GM12865 (cell line): ENCODE measurements at regions not wholly inside any gene's neighbourhood (a gene's known extent, or its start where the extent isn't known, plus 50 kb on each side); places are given as distances from the start of the nearest gene placed in this dataset.

ENCODE experiments used
- DNase-seq: peaks from one replicate; pipeline ENCODE4 v3.0.0; 2010; ENCODE audit warnings: low read depth
- H3K4me3 ChIP-seq: 2 replicates; pipeline ENCODE4 v1.5.1; 2011; ENCODE audit warnings: mild to moderate bottlenecking, low read depth, low read length, control low read depth
- CTCF ChIP-seq: IDR thresholded peaks from 2 replicates; pipeline ENCODE4 v1.5.1; 2011; ENCODE audit warnings: low read length, control low read depth, low read depth, inconsistent platforms; ENCODE audit not compliant: insufficient read depth; ENCODE audit errors: missing control alignments

- no peak overlapping the region for H3K4me3 ChIP-seq
- TF ChIP-seq CTCF, result no peak
- DNase-seq, result no peak
These were observed 247.5 kb upstream of the RPS23 start for GRCh38 chr5:82525626-82526025.

GRCh38 chr5:82523633-82524032 is 245.5 kb upstream of the RPS23 start:
- H3K4me3 ChIP-seq, result no peak overlapping the region
- no peak for DNase-seq
- TF ChIP-seq CTCF, result no peak

DNA sequence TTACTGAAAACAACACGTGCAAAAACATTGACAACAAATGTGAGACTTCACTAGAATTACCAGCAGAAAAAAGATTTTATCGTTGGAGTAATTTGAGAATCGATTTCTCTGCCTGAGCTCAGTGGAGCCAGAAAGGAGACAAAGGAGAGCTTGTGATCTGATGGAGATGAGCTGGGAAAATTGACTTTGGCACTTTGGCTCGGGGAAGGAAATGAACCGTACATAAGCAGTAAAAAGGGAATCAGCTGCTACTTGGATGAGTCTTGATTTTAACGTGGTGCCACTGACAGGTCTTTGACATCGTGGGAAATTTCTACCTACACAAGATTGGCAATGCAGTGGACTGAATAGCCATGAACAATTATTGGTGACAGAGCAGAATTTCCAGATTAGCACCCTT is 244.7 kb upstream of the RPS23 start:
- TF ChIP-seq CTCF, result no peak
- H3K4me3 ChIP-seq, result no peak overlapping the region
- no peak for DNase-seq

DNA sequence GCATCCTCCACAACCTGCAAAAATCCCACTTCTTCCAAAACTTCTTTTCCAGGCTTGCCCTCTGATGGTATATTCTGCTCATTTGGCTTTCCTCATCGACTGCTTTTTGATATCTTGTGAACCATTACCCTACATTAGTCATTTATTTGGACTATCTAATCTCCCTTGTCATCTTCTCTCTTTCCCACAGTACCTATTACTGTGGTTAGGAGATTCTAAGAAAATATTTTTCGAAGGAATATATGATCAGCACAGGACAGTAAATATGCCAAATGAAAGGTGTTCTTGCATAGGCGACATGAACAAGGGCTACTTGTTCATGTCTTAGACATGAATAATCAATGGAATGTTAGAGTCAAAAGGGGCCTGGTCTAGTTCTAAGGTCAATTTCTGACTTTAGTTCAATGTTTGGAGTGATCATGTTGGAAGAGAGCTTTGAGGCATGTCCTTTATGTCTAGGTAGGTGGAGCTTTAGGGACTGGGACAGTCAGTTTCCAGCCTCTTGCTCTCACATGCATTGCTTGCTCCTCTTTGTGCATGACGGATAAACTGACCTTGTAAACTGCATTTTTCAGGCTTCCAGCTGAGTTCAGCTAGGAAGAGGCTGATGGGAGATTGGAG is 243.4 kb upstream of the RPS23 start:
- H3K4me3 ChIP-seq, result no peak overlapping the region
- no peak for DNase-seq
- no peak for TF ChIP-seq CTCF

GRCh38 chr5:82519558-82519957 is 241.4 kb upstream of the RPS23 start:
- no peak for DNase-seq
- TF ChIP-seq CTCF, result no peak
- H3K4me3 ChIP-seq, result no peak overlapping the region

- no peak for DNase-seq
- TF ChIP-seq CTCF, result no peak
- no peak overlapping the region for H3K4me3 ChIP-seq
These were observed 239.5 kb upstream of the RPS23 start for GRCh38 chr5:82517544-82518075.

DNA sequence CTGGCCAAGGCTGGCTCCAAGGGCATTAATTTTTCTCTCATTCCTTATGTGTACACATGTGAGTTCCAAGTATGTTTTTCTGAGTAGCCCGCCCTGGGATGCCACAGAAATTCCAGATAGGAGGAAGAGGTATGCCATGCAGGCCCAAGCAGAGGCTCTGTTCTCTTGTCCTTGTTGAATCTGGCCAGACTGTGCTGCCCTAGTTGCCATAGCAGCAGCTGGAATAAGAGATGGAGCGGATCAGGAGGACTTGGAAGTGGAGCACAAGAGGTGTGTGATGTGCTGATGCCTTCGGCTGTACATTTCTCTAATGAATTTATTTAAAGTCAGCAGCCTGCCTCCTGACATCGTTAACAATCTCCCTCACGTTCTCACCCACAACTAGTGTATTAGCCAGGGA is 235.6 kb upstream of the RPS23 start:
- no peak for DNase-seq
- TF ChIP-seq CTCF, result no peak
- no peak overlapping the region for H3K4me3 ChIP-seq
